ENCODE measurements at regions not wholly inside any gene's neighbourhood (a gene's known extent, or its start where the extent isn't known, plus 50 kb on each side); places are given as distances from the start of the nearest gene placed in this dataset.

DNA sequence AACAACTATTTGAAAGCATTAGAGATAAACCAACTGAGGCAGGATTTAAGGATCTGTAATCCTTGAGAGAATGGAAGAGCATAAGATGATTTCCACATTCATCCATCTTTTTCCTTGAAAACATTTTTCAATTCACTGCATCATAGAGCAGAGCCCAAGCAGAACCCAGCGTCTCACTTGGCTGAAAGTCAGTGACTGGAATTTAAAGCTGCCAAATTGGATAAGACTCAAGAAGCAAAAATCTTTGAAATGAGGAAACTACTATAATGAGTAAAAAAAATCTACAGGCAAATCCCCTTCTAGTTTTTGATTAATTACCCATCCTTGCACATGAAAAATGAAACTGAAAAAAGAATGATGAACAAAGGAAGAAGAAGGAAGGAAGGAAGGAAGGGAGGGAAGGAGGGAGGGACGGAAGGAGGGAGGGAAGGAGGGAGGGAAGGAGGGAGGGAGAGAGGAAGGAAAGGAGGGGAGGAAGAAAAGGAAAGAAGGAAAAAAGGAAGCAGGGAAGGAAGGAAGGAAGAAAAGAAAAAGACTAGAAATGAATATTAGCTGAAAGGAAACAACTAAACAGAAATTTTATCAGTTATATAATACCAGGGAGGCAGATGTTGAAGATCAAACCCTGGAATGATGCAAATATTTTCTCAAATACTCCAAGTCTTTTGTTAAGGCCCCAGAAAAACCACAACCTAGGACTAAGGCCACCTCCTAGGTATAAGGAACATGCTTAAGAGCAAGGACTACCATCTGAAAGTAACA lies 336.3 kb upstream of the MAGI2 start:
- DNase-seq (no peak), ATAC-seq (no peak)
- Mint-ChIP-seq H3K27me3 (no peaks in the 10 kb centered on the region), H3K36me3 (ENCODE audit: low read depth) (no peaks in the 10 kb centered on the region), H3K4me3 (no peak overlapping the region), H3K27ac (no peak overlapping the region), H3K4me1 (no peaks in the 10 kb centered on the region)
- no peaks in the 10 kb centered on the region for H3K9me3 ChIP-seq (ENCODE audit: control insufficient read depth, low read length, poor library complexity, severe bottlenecking)

DNA sequence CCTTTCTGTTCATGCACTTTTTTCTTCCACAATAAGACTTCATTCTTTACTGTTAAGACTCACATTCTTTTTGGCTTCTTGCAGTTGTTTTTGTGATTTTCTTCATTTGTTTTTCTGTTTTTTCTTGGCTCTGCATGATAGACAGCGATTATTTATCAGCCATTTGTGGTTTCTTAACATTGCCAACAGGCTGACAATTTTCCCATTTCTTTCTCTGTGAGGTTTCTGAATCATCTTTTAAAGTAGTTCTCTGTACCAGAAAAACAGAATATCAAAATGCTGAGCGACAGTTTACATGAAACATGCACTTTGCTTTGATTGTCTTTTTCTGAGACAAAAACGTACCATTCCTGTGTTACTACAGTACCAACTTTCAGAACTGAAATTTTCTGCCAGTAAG lies 334.2 kb upstream of the MAGI2 start:
- DNase-seq = no peak
- H3K27ac Mint-ChIP-seq = no peak overlapping the region
- no peak overlapping the region for H3K4me3 Mint-ChIP-seq
- no peaks in the 10 kb centered on the region for H3K36me3 Mint-ChIP-seq (ENCODE audit: low read depth)
- no peak for ATAC-seq
- no peaks in the 10 kb centered on the region for H3K4me1 Mint-ChIP-seq
- H3K9me3 ChIP-seq (ENCODE audit: control insufficient read depth, low read length, poor library complexity, severe bottlenecking) = no peaks in the 10 kb centered on the region
- no peaks in the 10 kb centered on the region for H3K27me3 Mint-ChIP-seq

DNA sequence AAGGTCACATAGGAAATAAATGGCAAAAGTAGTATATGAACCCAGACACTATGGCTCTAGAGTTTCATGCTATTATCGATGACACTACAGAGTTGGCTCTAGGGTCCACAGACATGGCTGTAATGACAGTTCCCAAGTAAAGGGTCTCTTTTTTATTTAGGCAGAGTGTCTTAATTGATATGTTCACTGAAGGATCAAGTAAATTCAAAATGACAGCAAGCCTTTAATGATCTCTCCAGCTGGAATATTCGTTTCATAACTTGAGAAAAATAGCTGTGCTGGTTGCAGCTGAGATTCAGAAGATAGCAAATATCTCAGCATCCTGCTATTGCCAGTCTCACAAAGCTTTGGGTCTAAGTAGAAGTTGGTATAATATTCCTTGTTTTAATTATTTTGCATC lies 333.6 kb upstream of the MAGI2 start:
- no peaks in the 10 kb centered on the region for H3K27me3 Mint-ChIP-seq
- no peak overlapping the region for H3K4me3 Mint-ChIP-seq
- no peak overlapping the region for H3K27ac Mint-ChIP-seq
- ATAC-seq (no peak), DNase-seq (no peak)
- H3K4me1 Mint-ChIP-seq = no peaks in the 10 kb centered on the region
- no peaks in the 10 kb centered on the region for H3K36me3 Mint-ChIP-seq (ENCODE audit: low read depth)
- H3K9me3 ChIP-seq (ENCODE audit: control insufficient read depth, low read length, poor library complexity, severe bottlenecking) = no peaks in the 10 kb centered on the region

DNA sequence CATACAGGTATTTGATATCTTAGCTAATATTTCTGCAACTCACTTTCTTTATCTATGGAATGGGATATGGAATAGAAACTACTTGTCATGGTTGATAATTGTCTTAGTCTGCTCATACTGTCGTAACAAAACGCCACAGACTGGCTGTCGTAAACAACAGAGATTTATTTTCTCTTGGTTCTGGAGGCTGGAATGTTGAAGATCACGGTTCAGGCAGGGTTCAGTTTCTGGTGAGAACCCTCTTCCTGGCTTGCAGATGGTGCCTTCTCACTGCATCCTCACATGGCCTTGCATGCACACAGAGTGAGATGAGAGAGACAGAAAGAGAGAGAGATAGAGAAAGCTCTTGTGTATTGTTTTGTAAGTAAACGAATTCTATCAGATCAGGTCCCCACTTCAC lies 332.7 kb upstream of the MAGI2 start:
- DNase-seq (no peak), ATAC-seq (no peak)
- Mint-ChIP-seq H3K27ac (no peak overlapping the region), H3K4me1 (no peaks in the 10 kb centered on the region), H3K4me3 (no peak overlapping the region), H3K36me3 (ENCODE audit: low read depth) (no peaks in the 10 kb centered on the region), H3K27me3 (no peaks in the 10 kb centered on the region)
- H3K9me3 ChIP-seq (ENCODE audit: control insufficient read depth, low read length, poor library complexity, severe bottlenecking) = no peaks in the 10 kb centered on the region

DNA sequence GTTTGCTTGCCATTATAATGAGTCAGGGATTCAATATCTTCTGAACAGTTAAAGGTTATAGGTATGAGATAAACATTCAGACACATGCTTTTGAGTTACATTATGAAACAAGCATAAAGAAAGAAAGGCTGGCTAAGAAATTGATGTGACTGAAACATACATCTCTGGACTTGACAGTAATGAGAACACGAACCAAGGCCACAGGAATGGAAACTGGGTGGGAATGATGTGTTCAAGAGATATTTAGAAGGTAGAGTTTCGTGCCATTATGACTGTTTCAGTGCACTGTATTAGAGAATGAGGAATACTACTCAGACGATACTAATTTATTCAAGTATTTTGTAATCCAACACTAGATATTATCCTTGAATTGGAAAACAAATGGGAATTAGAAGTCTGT lies 332.1 kb upstream of the MAGI2 start:
- Mint-ChIP-seq H3K36me3 (ENCODE audit: low read depth) (no peaks in the 10 kb centered on the region), H3K27me3 (no peaks in the 10 kb centered on the region), H3K4me1 (no peaks in the 10 kb centered on the region), H3K4me3 (no peak overlapping the region), H3K27ac (no peak overlapping the region)
- ATAC-seq (no peak), DNase-seq (no peak)
- no peaks in the 10 kb centered on the region for H3K9me3 ChIP-seq (ENCODE audit: control insufficient read depth, low read length, poor library complexity, severe bottlenecking)

DNA sequence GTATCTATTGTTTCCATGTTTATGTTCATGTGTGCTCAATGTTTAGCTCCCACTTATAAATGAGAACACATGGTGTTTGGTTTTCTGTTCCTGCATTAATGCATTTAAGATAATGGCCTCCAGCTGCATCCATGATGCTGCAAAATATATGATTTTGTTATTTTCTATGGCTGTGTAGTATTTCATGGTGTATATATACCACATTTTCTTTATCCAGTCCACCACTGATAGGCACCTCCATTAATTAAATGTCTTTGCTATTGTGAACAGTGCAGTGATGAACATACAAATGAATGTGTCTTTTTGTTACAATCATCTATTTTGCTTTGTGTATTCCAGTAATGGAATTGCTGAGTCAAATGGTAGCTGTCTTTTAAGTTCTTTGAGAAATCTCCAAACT lies 329.4 kb upstream of the MAGI2 start:
- Mint-ChIP-seq H3K27ac (no peak overlapping the region), H3K4me3 (no peak overlapping the region), H3K27me3 (no peaks in the 10 kb centered on the region), H3K36me3 (ENCODE audit: low read depth) (no peaks in the 10 kb centered on the region), H3K4me1 (no peaks in the 10 kb centered on the region)
- ATAC-seq (no peak), DNase-seq (no peak)
- no peaks in the 10 kb centered on the region for H3K9me3 ChIP-seq (ENCODE audit: control insufficient read depth, low read length, poor library complexity, severe bottlenecking)

DNA sequence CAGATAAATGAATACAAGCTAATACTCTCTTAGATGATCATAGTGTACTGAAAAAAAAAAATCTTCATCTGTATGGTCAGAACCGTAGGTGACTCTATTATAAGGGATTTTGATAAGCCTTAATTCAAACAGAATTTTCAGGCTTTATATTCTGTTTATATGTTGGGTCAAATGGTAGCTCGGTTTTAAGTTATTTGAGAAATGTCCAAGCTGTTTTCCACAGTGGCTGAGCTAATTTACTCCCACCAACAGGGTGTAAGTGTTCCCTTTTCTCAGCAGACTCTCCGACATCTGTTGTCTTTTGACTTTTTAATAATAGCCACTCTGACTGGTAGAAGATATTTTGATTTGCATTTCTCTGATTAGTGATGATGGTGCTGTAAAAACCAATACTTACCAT lies 328.8 kb upstream of the MAGI2 start:
- Mint-ChIP-seq H3K4me1 (no peaks in the 10 kb centered on the region), H3K4me3 (no peak overlapping the region), H3K27me3 (no peaks in the 10 kb centered on the region), H3K36me3 (ENCODE audit: low read depth) (no peaks in the 10 kb centered on the region), H3K27ac (no peak overlapping the region)
- no peak for ATAC-seq
- no peak for DNase-seq
- H3K9me3 ChIP-seq (ENCODE audit: control insufficient read depth, low read length, poor library complexity, severe bottlenecking) = peaks cover 3% of the 10 kb centered on the region

DNA sequence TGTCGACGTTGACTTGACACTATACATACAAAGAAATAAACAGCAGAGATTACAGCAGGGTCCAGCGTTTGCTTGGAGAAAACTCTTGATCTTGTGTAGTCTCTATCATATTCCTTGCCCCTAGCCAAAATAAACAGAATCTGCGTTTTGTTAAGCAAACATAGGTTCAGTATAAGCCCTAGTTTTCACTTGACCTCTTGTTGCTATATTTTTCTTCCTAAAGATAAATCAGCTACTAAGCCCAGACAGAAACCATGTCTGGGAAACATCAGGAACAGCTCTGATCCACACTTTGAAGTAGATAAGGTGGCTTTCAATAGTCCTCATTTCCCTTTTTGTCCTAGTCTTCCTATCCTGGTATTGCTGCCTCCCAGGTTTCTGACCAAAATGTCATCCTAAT lies 328.2 kb upstream of the MAGI2 start:
- H3K27ac Mint-ChIP-seq = no peak overlapping the region

DNA sequence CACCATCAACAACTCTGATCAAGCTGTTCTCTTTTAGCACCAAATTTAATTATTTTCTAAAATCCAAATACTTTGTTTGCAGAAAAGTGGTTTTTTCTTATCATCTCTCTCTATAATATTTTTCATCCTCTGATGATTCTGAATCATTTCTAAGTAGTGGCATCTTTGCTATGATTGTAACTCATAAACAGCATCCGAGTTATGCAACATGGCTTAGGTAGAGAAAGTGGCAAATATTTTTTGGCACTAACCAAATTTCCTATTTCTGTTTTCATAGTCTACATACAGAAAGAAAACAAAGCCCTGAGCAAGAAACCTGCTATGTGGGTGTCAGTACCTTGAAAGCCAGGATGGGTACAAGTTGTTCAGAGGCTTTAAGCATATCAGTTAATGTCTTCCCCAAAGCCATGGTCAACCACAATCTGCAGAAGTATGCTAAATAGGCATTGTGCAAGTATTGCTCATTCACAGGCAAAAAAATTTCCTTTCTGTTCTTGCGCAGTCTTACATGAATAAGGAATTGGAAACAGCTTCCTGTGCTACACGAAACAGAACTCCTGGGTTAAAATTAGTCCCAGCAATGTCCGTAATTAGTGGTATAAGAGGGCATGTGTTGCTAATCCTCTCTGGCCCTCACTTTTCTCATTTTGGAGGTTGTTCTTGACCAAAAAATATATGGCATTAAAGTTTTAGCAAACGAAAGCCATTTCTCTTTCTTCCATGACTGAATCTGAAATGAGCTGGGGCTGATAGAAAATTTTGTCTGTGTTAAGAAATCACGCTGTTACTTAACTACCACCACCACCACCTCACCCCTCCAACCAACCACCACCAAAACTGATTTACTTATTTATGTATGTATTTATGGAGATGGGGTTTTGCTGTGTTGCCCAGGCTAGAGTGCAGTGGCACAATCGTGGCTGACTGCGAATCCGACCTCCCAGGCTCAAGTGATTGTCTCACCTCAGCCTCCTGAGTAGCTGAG lies 325.6 kb upstream of the MAGI2 start:
- DNase-seq (no peak), ATAC-seq (no peak)
- no peaks in the 10 kb centered on the region for H3K4me1 Mint-ChIP-seq
- no peak overlapping the region for H3K27ac Mint-ChIP-seq
- H3K4me3 Mint-ChIP-seq = no peak overlapping the region
- no peaks in the 10 kb centered on the region for H3K27me3 Mint-ChIP-seq
- peaks cover 3% of the 10 kb centered on the region for H3K9me3 ChIP-seq (ENCODE audit: control insufficient read depth, low read length, poor library complexity, severe bottlenecking)
- H3K36me3 Mint-ChIP-seq (ENCODE audit: low read depth) = no peaks in the 10 kb centered on the region

More for the DNA sequence above, 328.2 kb upstream of the MAGI2 start:
- no peak overlapping the region for H3K4me3 Mint-ChIP-seq
- no peaks in the 10 kb centered on the region for H3K36me3 Mint-ChIP-seq (ENCODE audit: low read depth)
- ATAC-seq (no peak), DNase-seq (no peak)
- H3K4me1 Mint-ChIP-seq = no peaks in the 10 kb centered on the region
- H3K27me3 Mint-ChIP-seq = no peaks in the 10 kb centered on the region
- H3K9me3 ChIP-seq (ENCODE audit: control insufficient read depth, low read length, poor library complexity, severe bottlenecking) = peaks cover 3% of the 10 kb centered on the region

DNA sequence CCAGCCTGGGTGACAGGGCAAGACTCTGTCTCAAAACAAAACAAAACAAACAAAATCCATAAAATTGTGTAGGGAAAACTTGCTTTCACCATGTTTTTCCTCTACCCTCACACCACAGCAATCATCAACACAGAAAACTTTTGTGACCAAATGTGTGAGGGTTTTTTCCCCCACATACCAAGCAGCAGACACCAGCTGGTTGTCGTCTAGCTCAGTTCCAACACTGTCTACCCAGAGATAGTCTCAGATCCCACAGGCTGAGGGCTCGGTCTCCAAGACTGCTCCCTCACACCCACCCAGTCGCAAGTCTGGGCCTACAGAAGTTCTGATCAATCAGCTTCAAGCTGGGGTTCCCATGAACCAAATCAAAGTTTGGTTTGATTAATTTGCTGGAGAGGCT lies 322.4 kb upstream of the MAGI2 start:
- peaks cover 3% of the 10 kb centered on the region for H3K9me3 ChIP-seq (ENCODE audit: control insufficient read depth, low read length, poor library complexity, severe bottlenecking)
- Mint-ChIP-seq H3K27me3 (no peaks in the 10 kb centered on the region), H3K4me1 (no peaks in the 10 kb centered on the region), H3K27ac (no peak overlapping the region), H3K36me3 (ENCODE audit: low read depth) (no peaks in the 10 kb centered on the region), H3K4me3 (no peak overlapping the region)
- DNase-seq (no peak), ATAC-seq (no peak)

DNA sequence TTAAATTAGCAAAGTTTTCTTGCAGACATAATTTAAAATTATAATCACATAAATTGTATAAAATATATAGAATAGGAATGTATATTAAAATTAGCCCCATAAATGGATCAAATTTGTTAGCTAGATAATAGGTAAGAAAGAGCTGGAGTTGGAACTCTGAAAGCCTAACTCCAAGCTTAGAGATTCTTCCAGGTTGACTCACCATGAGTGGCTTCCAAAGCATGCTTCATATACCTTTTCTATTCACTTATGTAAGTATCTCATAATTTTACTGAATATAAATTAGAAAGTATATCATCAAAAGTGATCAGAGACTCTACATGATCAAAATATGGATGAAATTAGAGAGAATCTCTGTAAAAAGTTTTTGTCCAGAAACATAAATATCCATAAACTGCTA lies 320.7 kb upstream of the MAGI2 start:
- ATAC-seq = no peak
- Mint-ChIP-seq H3K36me3 (ENCODE audit: low read depth) (no peaks in the 10 kb centered on the region), H3K27ac (no peak overlapping the region), H3K4me1 (no peaks in the 10 kb centered on the region), H3K4me3 (no peak overlapping the region), H3K27me3 (no peaks in the 10 kb centered on the region)
- H3K9me3 ChIP-seq (ENCODE audit: control insufficient read depth, low read length, poor library complexity, severe bottlenecking) = peaks cover 3% of the 10 kb centered on the region
- no peak for DNase-seq

DNA sequence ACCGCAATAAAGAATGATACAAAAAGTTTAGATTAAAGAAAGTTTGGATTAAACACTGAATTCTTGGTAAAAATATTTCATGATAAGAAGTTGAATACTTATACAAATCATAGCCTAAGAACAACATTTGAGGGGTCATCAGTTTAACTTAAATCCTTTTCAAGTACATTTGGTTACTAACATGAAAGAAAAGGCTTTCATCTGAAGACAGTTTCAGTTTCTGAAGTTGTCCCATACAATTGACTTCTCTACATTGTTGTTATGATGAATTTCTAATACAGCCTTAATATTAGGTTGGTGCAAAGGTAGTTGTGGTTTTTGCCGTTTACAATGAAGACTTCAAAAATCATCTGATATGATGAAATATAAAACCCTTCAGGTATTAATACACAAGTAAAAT lies 317.5 kb upstream of the MAGI2 start:
- Mint-ChIP-seq H3K27ac (no peak overlapping the region), H3K36me3 (ENCODE audit: low read depth) (no peaks in the 10 kb centered on the region), H3K4me3 (no peak overlapping the region), H3K4me1 (no peaks in the 10 kb centered on the region), H3K27me3 (no peaks in the 10 kb centered on the region)
- no peak for DNase-seq
- no peak for ATAC-seq
- H3K9me3 ChIP-seq (ENCODE audit: control insufficient read depth, low read length, poor library complexity, severe bottlenecking) = no peaks in the 10 kb centered on the region

DNA sequence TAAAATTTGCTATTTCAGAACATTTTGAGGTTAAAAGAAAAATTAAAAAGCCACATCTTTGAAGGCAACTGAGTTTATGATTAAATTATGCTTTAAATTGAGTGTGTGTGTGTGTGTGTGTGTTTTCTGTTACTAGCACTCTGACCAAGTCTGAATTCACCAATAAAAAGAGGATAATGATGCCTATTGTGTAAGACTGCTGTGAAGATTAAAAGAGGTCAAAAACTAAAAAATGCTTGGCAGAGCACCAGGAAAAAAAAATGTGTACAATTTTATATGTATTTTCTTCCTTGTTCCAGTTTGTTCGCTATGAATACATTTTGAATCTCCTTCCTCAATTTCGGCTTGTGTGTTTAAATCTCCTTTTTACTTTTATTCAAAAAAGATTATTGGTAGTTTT lies 316.6 kb upstream of the MAGI2 start:
- Mint-ChIP-seq H3K27me3 (no peaks in the 10 kb centered on the region), H3K4me3 (no peak overlapping the region), H3K4me1 (no peaks in the 10 kb centered on the region), H3K36me3 (ENCODE audit: low read depth) (no peaks in the 10 kb centered on the region), H3K27ac (no peak overlapping the region)
- H3K9me3 ChIP-seq (ENCODE audit: control insufficient read depth, low read length, poor library complexity, severe bottlenecking) = no peaks in the 10 kb centered on the region
- ATAC-seq = no peak
- DNase-seq = no peak
